ENCODE measurements at regions not wholly inside any gene's neighbourhood (a gene's known extent, or its start where the extent isn't known, plus 50 kb on each side); places are given as distances from the start of the nearest gene placed in this dataset.

- Histone ChIP-seq H3K27ac (replicated peaks) (no peak overlapping the region), H3K27me3 (ENCODE audit: low read depth) (no peaks in the 10 kb centered on the region), H3K4me1 (peaks cover 27% of the 10 kb centered on the region), H3K4me3 (no peak overlapping the region), H3K36me3 (no peaks in the 10 kb centered on the region), H3K9me3 (replicated peaks) (no peaks in the 10 kb centered on the region)
- no peak for TF ChIP-seq CTCF (IDR thresholded peaks at IDR 0.05; ENCODE audit: borderline replicate concordance)
- intact Hi-C loops (cut with micrococcal nuclease) = no loop called here
- no peak for DNase-seq
These were observed 337.0 kb downstream of the PLK2 start for GRCh38 chr5:58122848-58123392.

- Histone ChIP-seq H3K27me3 (ENCODE audit: low read depth) (no peaks in the 10 kb centered on the region), H3K9me3 (replicated peaks) (no peaks in the 10 kb centered on the region), H3K4me3 (no peak overlapping the region), H3K27ac (replicated peaks) (no peak overlapping the region), H3K4me1 (peaks cover 23% of the 10 kb centered on the region), H3K36me3 (no peaks in the 10 kb centered on the region)
- TF ChIP-seq CTCF (IDR thresholded peaks at IDR 0.05; ENCODE audit: borderline replicate concordance) = no peak
- intact Hi-C loops (cut with micrococcal nuclease) = no loop called here
- DNase-seq = no peak
These were observed 337.7 kb downstream of the PLK2 start for GRCh38 chr5:58122157-58122556.

- no peak overlapping the region for H3K27ac ChIP-seq (replicated peaks)
- H3K4me3 ChIP-seq = no peak overlapping the region
- intact Hi-C loops (cut with micrococcal nuclease) = no loop called here
- no peaks in the 10 kb centered on the region for H3K36me3 ChIP-seq
- DNase-seq = no peak
- no peaks in the 10 kb centered on the region for H3K27me3 ChIP-seq (ENCODE audit: low read depth)
- TF ChIP-seq CTCF (IDR thresholded peaks at IDR 0.05; ENCODE audit: borderline replicate concordance) = no peak
- peaks cover 18% of the 10 kb centered on the region for H3K4me1 ChIP-seq
- H3K9me3 ChIP-seq (replicated peaks) = no peaks in the 10 kb centered on the region
These were observed 338.5 kb downstream of the PLK2 start for GRCh38 chr5:58121391-58121790.

GRCh38 chr5:58117542-58117941 lies 342.3 kb downstream of the PLK2 start:
- intact Hi-C loops (cut with micrococcal nuclease) = no loop called here
- TF ChIP-seq CTCF (IDR thresholded peaks at IDR 0.05; ENCODE audit: borderline replicate concordance) = no peak
- H3K9me3 ChIP-seq (replicated peaks) = no peaks in the 10 kb centered on the region

GRCh38 chr5:58116346-58116745 lies 343.5 kb downstream of the PLK2 start:
- no peak overlapping the region for H3K27ac ChIP-seq (replicated peaks)
- H3K4me3 ChIP-seq = no peak overlapping the region
- TF ChIP-seq CTCF (IDR thresholded peaks at IDR 0.05; ENCODE audit: borderline replicate concordance) = no peak
- no peaks in the 10 kb centered on the region for H3K36me3 ChIP-seq
- intact Hi-C loops (cut with micrococcal nuclease) = no loop called here
- H3K27me3 ChIP-seq (ENCODE audit: low read depth) = no peaks in the 10 kb centered on the region
- no peaks in the 10 kb centered on the region for H3K9me3 ChIP-seq (replicated peaks)
- no peak for DNase-seq
- H3K4me1 ChIP-seq = peaks cover 10% of the 10 kb centered on the region

More at GRCh38 chr5:58117542-58117941, 342.3 kb downstream of the PLK2 start:
- Histone ChIP-seq H3K27ac (replicated peaks) (peak overlapping the region; percentile 17), H3K4me3 (no peak overlapping the region), H3K36me3 (no peaks in the 10 kb centered on the region), H3K27me3 (ENCODE audit: low read depth) (no peaks in the 10 kb centered on the region), H3K4me1 (peaks cover 10% of the 10 kb centered on the region)
- no peak for DNase-seq
